ENCODE measurements at regions not wholly inside any gene's neighbourhood (a gene's known extent, or its start where the extent isn't known, plus 50 kb on each side); places are given as distances from the start of the nearest gene placed in this dataset.
A peak's percentile ranks its signal among the peaks of the same experiment; 100 is the strongest.
"Not testable (repeated sequence)": the region's sequence is repeated elsewhere in the genome, so short reads cannot be mapped to it uniquely, and the experiment has no call there.

DNA sequence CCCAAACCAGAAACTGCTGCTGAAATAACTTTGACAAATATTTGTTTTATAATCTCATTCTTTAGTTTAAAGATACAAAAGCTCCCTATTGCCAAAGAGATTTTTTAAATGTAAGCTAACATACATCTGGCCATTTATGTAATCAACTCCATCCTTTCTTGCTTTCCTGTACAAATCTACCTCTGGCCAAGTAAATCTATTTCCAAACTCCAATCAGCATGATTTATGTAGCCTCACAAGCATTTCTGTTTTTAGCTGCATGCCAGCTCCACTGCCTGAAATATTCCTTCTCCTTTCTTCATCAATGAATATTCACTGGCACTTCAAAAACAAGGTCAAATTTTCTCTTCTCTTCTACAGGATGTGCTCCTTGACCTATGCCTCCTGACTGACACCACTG, 80.0 kb downstream of the SHOX2 start:
- DNase-seq (ENCODE audit: low spot score), result no peak

DNA sequence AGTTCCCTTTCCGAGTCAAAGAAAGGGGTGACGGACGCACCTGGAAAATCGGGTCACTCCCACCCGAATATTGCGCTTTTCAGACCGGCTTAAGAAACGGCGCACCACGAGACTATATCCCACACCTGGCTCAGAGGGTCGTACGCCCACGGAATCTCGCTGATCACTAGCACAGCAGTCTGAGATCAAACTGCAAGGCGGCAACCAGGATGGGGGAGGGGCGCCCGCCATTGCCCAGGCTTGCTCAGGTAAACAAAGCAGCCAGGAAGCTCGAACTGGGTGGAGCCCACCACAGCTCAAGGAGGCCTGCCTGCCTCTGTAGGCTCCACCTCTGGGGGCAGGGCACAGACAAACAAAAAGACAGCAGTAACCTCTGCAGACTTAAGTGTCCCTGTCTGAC, 86.3 kb downstream of the SHOX2 start:
- not testable (repeated sequence) for DNase-seq (ENCODE audit: low spot score)

- DNase-seq (ENCODE audit: low spot score), result no peak
These were observed 87.8 kb downstream of the SHOX2 start for GRCh38 chr3:158018462-158018861.

DNA sequence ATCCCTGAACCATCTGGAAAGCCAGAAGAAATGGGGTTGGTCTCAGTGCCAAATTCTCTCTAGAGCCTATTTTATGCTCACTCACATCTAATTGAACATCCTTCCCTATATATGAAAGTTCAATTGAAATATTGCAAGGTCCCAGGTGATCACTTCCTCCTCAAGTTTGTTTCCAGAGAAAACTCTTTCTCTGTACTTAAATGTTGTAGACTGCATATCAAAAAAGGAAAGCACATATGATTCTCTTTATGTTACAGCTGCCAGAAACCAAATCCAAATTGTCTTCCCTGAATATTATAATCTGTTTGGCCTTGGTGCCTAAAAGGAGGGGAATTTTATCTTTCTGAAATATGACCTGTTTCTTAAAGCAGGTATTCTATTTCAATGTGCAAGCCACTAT, 93.3 kb downstream of the SHOX2 start:
- DNase-seq (ENCODE audit: low spot score), result no peak

DNA sequence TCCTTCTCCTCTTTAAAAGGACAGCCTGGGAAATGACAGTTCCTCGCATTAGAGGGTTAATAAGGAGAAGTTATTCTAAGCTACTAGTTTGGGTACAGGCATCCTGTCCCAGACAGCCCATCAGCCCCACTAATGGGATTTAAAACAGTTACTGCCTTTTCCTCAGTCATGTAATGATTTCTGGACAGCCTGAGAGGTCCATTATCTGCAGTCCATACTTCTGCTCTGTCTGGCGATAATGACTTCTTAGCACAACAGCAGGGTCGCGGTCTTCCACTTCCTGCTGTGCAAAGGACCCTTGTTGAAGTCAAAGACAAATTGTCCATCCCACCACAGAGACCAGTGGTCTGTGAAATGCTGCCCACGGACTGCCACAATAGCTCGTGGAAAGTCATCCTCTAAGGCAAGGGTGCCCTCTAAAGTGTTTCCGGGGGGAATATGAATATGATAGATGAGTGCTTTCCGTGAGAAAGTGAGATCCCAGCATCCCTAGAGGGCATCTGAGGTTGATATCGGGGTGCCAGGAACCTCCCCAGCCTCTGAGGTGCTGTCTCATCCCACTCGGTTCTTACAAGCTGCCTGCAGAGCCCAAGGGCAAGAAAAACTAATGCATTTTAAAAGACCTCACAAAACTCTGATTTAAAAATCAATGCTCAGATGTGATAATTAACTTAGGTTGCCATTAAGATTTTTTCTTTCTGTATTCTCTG, 100.7 kb downstream of the SHOX2 start:
- DNase-seq (ENCODE audit: low spot score), result no peak

DNA sequence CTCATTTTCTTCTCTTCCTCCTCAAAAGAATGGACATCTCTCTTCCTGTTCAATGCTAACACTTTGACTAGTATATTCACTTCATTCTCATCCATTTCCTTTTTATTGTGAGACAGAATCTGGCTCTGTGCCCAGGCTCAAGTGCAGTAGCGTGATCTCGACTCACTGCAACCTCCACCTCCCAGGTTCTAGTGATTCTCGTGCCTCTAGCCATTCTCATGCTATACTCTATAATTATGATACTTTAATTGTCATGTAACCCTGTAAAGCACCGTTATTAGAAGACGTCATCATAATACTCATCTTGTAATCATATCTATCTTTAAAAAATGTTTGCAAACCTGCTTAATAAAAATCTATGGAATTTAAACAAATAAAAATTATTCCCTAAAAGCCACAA, 107.0 kb downstream of the SHOX2 start:
- DNase-seq (ENCODE audit: low spot score), result no peak

GRCh38 chr3:157982359-157982758, 123.9 kb downstream of the SHOX2 start:
- no peak for DNase-seq (ENCODE audit: low spot score)

DNA sequence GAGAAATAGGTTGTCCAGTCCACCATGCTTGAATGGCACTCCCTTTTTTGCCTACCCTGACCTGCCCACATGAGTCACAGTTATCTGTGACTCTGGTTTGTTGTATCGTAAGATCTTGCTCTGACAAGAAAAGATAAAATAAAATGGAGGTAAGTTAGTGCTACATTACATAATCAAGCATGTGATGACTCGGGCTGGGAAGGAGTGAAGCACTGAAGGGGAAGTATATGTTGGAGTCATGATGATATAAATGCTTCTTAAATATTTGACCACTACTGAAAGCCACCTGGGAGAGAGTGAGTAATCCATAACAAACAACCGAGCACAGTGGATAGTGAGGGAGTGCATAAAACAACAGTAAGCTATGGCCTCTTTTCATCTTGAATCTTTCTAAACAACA, 124.4 kb downstream of the SHOX2 start:
- DNase-seq (ENCODE audit: low spot score), result no peak

GRCh38 chr3:157979022-157979421, 127.2 kb downstream of the SHOX2 start:
- DNase-seq (ENCODE audit: low spot score), result no peak

- DNase-seq (ENCODE audit: low spot score), result no peak
These were observed 144.6 kb downstream of the SHOX2 start for GRCh38 chr3:157961665-157962064.

DNA sequence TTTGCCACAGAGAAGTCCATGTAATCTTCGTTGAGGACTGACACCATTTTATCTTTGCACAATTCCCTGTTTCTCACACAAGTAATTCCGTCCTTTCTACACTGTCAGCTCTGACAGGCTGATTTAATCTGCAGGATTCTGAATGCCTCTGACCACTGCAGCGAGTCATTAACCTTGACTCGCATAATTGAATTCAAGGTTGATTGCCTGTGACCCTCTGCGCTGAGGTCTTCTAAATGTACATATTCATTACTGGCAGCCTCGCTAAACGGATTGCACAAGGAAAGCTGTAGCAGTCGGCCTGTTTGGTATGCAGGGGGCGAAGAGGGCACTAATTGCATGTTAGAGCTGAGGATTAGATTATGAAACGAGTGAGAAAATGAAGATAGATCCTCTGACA, 147.8 kb downstream of the SHOX2 start:
- DNase-seq (ENCODE audit: low spot score), result no peak

- DNase-seq (ENCODE audit: low spot score), result no peak
These were observed 149.4 kb downstream of the SHOX2 start for GRCh38 chr3:157956850-157957249.

- no peak for DNase-seq (ENCODE audit: low spot score)
These were observed 150.0 kb downstream of the SHOX2 start for GRCh38 chr3:157956176-157956575.

DNA sequence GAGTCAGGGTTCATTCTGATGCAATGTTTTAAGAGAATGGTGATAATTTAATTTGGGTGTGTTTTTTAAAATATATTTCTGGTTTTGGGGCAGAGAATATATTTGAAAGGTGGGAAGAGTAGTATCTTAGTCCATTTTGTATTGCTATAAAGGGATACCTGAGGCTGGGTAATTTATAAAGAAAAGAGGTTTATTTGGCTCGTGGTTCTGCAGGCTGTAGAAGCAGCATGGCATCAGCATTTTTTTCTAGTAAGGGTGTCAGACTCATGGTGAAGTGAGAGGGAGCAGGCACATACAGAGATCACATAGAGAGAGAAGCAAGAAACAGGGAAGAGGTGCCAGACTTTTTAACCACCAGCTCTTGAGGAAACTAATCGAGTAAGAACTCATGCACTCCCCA, 152.7 kb downstream of the SHOX2 start:
- DNase-seq (ENCODE audit: low spot score), result no peak

GRCh38 chr3:157948605-157949383, 157.4 kb downstream of the SHOX2 start:
- DNase-seq (ENCODE audit: low spot score), result no peak

GRCh38 chr3:157939166-157939565, 167.1 kb downstream of the SHOX2 start:
- DNase-seq (ENCODE audit: low spot score), result no peak

DNA sequence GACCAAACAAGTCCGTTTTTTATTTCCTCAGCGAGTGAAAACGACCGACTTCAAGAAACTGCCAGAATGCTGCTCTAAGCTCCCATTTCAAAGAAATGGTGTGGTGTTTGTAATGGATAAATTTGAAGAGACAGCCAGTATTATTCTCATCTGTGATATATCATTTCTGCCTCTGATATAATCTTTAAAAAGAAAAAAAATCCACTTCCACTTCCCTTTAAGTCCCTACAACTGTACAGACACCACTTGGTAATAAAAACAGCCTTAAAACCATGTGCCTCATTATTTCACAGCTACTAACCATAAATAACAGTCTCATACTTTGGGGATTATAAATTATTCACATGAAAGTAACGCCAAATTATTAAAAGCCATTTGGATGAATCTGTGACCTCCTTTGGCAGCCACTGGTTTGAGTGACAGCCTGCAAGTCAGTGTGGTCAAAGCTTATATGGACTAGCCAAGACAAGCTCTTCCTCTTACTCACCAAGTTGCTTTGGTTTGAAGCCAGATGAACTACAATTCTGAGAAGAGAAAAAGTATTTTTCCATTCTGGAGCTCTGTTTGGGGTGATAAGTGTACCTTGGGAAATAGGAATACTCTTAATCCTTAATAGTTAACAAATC, 168.0 kb downstream of the SHOX2 start:
- peak; percentile 17 for DNase-seq (ENCODE audit: low spot score)

GRCh38 chr3:157931517-157931916, 174.7 kb downstream of the SHOX2 start:
- no peak for DNase-seq (ENCODE audit: low spot score)

DNA sequence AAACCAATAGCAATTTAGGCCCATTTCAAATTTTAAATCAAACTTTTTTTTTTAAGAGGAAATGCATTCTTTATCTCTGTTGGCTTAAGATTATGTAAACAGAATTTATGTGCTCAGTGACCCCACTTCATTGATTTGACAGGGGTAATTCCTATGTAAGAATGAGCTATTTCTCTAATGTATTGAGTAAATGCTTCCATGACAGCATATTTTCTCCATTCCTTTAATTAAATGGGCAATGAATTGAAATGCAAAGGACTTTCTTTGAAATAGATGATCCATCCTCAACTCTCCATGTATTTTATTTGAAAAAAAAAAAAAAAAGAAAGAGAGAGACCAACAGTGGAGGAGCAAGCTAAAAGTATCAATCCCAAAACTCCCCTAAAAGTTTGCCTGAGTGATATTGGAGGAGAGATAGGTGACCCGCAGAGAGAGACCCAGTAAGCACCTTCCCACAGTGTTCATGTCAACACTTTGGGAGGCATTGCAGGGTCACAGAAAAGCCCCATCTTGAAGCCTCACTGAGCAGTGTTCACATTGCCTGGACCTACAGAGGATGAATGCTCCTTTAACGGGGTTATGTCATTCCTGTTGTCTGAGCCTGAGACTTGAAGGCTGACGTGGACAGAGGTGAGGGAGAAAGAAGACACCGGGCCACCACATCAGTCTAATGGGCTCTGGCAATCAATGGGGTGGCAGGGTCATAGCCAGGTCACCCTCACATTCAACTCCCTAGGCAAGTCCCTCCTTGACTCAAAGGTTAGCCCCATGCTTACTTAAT, 176.0 kb downstream of the SHOX2 start:
- DNase-seq (ENCODE audit: low spot score), result no peak

DNA sequence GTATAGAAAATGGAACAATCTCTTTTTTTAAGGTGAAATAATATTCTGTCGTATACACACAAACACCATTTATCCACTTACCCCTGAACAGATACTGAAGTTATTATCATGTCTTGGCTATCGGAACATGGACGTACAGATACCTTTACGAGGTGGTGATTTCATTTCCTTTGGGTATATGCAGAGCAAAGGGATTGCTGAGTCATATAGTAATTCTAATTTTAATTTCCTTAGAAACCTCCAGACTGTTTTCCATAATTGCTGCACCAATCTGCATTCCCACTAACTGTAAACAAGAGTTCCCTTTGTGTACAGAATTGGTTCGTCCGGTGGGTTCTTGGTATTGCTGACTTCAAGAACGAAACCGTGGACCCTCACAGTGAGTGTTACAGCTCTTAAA, 179.4 kb downstream of the SHOX2 start:
- no peak for DNase-seq (ENCODE audit: low spot score)

DNA sequence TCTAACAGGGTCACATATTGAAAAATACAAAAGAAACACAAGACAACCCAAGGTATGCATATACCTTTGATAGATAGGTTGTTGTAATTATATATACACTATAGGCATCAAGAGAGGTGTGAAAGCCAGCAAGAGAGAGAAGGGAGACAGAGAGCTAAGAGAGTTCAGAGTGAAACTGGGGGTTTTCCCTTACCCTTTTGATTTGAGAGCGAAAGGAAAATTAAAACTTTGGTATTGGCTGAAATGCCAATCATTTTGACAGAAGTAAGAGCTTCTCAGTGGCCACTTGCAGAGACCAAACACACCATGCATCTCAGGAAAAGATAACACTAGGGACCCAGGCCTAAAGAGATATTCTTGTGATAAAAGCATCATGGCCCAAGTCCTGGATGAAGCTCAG, 183.6 kb downstream of the SHOX2 start:
- no peak for DNase-seq (ENCODE audit: low spot score)

DNA sequence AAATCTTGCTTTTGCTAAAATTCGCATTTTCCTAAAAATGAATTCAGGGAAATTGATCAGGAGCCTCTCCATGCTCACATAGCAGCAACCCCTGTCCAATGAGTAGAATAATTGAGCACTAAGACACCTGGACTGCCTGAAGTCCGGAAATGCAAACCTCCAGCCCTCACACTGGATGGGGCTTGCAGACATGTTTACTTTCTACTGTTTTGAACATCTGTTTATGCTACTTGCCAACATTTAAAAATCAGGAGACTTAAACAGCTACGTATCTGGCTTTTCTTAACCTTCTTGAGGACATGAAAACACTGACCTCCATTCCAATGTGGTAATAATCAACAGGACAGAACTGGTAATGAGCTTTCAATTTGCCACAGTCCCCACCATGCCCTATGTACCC, 184.4 kb downstream of the SHOX2 start:
- DNase-seq (ENCODE audit: low spot score), result no peak
